HG03103 (cell line): ENCODE measurements at regions not wholly inside any gene's neighbourhood (a gene's known extent, or its start where the extent isn't known, plus 50 kb on each side); places are given as distances from the start of the nearest gene placed in this dataset.
"Not testable (repeated sequence)": the region's sequence is repeated elsewhere in the genome, so short reads cannot be mapped to it uniquely, and the experiment has no call there.

Source experiments
- ATAC-seq: cut with Tn5 transposase; IDR thresholded peaks from one replicate; pipeline ENCODE4 v1.9.1; 2021; ENCODE audit warnings: low read depth; ENCODE audit not compliant: unreplicated experiment

DNA sequence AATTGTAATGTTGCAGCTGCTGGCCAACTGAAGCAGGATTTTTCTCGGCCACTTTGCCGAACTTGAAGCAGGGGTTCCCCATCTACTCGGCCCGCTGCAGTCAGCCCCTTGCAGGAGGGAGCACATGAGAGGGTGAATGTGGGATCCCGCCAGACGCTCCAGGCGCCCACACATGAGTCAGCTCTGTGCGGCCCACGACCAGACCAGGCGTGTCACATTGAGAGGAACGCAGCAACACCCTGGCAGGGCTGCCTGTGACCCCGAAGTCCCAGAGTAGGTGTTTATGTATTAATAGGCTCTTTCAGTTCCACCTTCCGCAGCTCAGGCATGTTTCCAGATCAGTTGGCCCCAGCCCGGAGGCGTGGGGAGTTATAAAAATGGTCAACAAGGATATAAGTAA lies 344.7 kb upstream of the PABPC4L start:
- no peak for ATAC-seq

DNA sequence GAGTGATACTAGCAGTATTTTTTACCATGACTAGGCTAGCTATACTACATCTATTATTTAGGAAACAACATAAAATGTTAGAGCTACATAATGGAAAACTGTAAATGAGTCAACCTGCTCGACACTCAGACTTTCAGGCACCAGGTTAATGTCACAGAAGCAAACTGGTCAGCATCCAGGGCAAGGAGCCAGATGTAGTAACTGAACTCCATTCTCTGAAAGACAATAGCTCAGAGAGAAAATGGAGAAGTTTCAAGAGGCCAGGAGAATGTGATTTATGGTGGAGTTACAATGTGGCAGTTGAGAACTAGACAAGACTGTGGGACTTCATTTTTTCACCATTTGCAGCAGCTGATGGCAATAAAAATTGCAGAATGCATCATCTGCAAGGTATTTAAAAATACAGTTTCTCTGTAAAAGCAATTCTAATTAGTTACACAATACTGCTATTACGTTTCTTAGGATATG lies 342.7 kb upstream of the PABPC4L start:
- no peak for ATAC-seq

DNA sequence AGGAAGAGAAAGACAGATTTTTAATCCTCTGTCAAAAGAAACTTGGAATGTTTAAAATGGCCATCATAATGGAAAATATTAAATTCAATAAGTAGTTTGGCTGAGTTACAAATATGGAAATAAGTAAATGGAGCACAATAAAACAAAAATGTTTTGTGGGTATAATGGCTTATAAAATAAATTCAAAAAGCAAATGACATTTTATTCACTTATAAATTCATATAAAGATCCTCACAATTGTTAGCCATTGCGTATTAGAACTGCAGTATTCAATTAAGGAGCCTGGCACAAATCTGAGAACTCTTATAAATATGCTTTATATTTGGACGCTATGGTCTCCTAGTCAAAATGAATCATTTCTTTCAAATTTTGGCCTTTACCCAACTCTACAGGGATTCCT lies 339.0 kb upstream of the PABPC4L start:
- ATAC-seq, result no peak

DNA sequence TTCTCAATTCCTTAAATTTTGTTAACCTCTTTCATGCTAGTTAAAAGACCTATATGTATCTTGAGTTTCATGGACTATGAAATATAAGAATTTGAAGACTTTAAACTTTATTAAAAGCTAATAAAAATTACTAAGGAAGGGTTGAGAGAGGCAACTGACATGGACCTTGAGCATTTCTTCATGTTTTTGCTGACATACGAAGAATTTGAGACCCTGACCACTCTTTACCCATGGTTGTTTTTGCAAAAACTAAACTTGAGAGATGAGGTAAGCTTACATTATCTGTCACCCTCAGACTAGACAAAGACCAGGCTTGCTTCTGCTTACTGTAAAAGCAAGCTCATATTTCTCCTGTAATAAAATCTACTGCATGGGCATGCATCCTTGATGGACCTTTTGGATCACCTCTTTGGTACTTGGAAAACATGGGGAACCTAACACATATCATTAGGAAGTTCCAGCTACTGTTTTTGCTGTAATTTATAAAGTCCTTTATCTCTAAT lies 338.2 kb upstream of the PABPC4L start:
- ATAC-seq, result no peak

DNA sequence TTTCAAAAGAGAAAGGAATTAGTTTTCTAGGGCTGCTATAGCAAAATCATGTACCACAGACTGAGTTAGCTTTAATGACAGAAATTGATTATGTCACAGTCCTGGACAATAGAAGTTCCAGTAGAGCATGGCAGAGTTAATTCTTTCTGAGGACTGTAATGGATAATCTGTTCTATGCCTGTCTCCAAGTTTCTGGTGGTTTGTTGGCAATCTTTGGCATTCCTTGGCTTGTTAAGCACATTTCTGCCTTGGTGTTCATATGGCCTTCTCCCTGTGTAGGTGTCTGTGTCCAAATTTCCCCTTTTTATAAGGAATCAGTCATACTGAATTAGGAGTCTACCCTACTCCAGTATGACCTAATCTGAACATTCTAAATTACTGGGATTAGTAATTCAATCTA lies 336.1 kb upstream of the PABPC4L start:
- ATAC-seq, result no peak

DNA sequence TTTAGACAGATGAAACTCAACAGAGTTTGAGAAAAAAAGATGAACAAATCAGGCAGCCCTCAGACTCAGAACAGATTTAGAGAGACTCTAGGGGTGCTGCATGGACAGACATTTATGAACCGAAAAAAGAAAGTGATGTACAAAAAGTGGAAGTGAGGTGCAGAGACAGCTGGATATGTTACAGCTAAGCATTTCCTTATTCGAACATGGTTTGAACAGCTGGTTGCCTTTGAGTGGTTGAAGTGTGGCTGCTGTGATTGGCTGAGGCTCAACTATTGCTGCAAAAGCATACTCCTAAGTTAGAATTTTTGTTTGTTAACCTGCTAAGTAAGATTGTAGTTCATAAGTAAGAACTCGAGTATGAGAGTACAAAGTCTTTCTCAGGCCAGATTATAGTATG lies 331.5 kb upstream of the PABPC4L start:
- ATAC-seq, result no peak

DNA sequence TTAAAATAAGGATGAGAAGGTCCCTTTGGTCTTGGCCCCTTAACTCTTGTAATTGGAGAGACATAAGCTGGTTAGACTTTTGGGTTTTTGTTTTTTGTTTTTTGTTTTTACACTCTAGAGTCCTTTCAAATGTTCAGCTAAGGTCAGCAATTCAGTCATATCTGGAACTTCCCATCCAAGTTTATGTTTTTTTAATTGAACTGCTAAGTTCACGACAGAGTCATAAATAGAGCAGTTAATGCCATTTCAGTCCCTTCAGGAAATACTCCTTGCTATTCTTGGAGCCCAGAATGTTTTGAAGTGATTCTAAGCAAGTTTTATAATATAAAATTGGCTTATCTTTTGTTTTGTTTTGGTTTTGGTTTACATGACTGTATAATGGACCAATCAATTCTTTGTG lies 329.4 kb upstream of the PABPC4L start:
- no peak for ATAC-seq

DNA sequence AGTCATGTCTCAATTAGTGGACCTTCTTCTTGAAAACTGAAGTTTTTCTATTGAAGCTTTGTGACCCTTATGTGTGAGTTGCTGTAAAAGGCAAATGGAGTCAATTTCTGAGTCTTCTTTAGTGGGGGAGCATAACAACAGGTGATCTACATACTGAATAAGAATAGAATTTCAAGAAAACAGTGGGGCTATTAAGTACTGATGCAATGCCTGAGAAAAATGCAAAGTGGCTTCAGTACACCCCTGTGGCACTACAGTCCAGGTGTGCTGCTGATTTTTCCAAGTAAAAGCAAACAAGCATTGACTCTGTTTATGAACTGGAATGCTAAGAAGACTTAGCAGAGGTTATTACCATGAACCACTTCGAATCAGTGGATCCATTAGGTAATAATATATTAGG lies 328.0 kb upstream of the PABPC4L start:
- ATAC-seq, result no peak

DNA sequence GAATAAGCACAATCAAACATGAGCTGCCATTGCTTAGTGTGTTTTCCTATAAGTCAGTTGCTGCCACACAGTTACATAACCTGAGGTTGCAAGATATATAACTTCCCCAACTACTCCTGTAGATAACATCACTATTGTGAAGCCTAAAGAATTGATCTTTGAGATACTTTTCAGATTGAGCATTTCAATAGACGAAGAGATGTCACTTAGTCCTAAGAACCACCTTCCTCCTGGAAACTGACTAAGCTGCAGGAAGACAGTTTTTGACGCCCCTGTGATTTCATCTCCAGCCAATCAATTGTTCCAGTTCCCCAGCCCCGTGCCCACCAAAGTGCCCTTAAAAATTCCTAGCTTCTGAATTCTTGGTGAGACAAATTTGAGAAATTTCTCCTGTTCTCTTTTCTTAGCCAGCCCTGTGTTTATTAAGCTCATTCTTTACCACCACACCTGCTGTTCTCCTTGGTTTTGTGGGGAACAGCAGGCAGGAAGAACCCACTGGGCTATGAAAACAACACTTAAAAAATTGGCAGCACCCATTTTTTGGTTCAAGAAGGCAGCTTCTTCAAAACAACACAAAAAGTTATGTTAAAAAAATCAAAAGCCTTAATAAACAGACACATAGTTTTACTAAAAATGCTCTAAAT lies 317.1 kb upstream of the PABPC4L start:
- ATAC-seq, result no peak

DNA sequence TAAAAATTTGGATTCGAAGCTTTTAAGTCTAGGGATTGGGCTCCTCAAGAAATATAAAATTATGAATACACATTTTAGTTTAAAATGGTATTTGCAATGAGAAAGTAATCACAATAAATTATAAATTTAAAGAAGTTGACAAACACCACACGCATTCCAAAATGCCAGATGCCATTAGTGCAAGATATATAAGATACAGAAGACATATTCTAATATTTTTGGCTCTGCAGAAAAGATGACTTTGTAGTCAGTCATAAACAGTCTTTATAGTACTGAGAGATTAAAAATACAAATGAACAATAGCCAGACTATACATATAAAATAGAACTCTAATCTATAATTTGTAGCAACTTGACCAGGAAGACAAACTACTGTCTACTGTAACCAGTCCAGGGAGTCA lies 309.0 kb upstream of the PABPC4L start:
- ATAC-seq, result no peak

DNA sequence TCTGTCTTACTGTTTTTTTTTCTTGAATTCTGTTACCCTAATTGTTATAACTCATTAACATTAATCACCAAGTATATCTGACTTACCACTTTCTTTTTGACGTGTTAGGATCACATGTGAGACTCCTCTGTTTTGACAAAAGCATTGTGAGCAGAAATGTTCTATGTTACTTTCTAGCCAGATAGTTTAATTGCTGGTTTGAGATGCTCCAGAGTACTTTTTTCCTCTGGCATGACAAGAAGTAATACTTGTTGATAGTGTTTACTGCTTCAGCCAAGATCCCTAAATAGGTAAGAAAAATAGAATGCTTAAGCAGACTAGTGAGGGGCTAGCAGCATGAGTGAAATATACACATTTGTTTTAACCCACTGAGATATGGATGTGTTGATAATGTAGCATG lies 303.9 kb upstream of the PABPC4L start:
- no peak for ATAC-seq

DNA sequence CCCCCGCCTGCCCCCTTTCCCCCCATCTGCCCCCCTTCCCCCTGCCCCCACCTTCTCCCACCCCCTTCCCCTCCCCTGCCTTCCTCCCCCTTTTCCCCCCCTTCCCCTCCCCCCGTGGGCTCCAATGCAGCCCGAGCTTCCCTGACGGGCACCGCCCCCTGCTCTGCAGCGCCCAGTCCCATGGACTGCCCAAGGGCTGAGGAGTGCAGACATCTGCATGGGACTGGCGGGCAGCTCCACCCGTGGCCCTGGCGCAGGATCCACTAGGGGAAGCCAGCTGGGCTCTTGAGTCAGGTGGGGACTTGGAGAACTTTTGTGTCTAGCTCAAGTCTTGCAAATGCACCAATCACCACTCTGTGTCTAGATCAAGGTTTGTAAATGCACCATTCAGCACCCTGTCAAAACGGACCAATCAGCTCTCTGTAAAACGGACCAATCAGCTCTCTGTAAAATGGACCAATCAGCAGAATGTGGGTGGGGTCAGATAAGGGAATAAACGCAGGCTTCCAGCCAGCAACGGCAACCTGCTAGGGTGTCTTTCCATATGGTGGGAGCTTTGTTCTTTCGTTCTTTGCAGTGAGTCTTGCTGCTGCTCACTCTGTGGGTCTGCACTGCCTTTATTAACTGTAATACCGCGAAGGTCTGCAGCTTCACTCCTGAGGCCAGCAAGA lies 300.5 kb upstream of the PABPC4L start:
- ATAC-seq, result no peak

DNA sequence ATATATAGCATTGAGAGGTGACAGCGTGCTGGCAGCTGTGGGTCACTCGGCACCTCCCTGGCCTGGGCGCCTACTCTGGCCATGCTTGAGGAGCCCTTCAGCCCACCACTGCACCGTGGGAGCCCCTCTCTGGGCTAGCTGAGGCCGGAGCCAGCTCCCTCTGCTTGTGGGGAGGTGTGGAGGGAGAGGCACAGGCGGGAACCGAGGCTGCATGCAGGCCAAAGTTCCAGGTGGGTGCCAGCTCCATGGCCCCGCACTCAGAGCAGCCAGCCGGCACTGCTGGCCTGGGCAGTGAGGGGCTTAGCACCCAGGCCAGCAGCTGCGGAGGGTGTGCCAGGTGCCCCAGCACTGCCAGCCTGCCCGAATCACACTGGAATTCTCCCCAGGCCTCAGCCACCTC lies 299.9 kb upstream of the PABPC4L start:
- ATAC-seq, result not testable (repeated sequence)

DNA sequence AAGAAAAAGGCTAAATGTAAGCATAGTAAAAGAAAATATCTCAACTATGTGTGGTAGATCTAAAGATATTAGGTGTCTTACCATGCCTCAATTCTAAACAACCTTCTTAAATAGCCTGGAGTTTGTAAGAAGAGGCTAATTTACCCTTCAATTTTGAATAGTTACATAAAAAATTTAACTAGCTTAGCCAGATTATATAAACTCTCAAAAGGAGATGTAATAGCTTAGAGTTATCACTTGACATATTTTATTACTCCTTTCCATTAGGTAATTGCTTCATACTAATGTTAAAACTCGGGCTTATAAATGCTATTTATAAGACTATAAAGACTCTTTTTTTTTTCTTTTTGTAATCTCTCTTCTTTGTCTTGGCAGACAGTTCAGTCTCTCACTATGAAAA lies 297.5 kb upstream of the PABPC4L start:
- no peak for ATAC-seq

DNA sequence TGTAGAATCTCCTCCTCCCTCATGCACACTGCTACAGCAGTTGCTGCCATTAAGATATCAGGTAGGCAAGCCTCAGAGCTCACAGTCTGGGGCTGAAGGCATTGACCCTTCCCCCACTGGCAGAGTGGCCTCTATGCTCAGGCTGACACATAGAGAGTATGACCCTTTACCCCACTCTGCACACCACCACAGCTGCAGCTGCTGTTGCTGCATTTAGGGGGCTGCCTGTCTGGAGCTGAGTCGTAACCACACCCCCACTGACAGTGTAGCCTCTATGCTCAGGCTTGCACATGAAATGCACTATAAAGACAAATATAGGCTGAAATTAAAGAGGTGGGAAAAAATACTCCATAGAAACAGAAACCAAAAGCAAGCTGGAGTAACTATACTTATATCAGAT lies 289.3 kb upstream of the PABPC4L start:
- ATAC-seq, result no peak

DNA sequence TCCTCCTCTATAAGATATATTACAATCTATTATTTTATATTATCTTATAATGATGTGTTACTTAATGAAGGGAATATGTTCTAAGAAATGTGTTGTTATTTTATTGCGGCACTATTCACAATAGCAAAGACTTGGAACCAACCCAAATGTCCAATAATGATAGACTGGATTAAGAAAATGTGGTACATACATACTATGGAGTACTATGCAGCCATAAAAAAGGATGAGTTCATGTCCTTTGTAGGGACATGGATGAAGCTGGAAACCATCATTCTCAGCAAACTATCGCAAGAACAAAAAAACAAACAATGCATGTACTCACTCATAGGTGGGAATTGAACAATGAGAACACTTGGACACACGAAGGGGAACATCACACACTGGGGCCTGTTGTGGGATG lies 281.9 kb upstream of the PABPC4L start:
- not testable (repeated sequence) for ATAC-seq

DNA sequence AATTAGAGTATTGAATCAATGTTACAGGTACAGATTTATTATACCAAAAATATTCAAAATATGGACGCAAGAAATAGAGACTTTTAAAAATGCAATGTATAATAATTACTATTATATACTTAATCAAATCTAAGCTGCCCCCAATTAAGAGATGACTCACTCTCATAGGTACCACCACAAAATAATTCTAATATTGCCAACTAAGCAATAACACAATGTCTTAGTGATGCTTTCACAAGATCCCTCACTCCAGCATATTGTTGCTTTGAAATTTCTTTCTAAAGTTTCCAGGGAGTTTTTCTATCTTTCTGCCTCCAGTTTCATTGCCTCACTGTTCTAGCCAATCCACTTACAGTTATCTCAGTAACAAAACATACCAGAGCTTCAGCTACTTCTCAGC lies 270.0 kb upstream of the PABPC4L start:
- no peak for ATAC-seq

DNA sequence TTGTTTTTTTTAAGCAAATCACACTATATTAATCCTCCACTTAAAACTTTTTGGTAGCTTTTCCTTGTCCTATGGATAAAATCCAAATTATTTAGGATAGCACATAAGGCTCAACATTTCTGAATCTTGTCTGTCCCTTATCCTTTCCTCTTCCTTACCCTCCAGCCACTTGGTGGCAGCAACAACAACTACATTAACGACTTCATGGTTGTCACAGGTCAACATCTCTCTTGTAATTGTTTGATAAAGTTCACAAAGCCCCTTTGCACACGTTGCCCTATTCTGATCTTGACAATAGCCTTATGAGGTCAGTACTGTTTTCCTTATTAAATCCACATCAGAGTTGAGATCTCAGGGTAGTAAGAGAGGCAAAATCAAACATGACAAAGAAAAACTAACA lies 269.0 kb upstream of the PABPC4L start:
- ATAC-seq, result no peak

DNA sequence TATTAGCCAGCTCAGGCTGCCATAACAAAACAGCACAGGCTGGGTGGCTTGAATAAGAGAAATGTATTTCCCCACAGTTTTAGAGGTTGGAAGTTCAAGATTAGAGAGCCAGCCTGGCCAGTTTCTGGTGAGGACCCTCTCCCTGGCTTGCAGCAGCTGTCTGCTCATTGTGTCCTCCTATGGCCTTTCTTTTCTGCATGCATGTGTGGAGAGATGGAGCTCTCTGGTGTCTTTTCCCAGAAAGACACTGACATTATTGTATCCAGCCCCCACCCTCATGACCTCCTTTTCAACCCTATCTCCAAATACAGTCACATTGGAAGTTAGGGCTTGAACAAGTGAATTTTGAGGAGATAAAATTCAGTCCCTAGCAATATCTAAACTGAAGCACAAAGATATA lies 263.8 kb upstream of the PABPC4L start:
- no peak for ATAC-seq

DNA sequence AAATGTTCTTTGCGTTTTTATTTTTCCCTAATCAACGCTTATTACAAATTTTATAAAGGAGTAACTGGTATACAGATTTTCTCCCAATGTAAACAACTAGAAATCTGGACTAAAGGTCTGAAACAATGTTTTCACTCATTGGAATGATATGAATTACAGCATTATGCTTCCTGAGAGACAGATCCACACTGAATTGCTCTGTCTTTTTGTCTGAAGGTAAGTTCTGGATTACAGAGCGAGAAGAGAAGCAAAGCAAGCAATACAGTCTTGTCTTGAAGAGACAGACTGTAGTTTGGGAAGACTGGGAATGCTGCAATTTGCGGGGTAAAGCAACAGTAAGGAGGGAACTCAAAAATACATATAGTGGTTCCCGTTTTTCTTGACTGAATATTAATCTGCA lies 262.2 kb upstream of the PABPC4L start:
- ATAC-seq, result no peak

DNA sequence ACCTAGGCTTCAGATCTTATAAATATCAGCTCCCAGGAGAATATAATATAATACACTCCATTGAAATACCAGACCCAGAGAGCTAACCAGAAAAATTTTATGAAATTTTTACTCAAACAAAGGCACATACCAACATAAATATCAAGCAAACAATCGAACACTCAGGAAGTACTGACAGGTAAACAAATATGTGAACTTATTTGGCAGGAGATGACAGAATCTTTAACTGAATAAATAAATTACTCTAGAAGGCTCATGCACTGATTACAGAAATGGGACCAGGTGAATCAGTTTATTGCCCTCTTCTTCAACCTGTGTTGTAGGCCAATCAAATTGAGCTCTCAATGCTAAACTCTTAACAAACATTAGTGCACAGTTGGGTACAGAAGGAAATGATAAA lies 225.2 kb upstream of the PABPC4L start:
- no peak for ATAC-seq

DNA sequence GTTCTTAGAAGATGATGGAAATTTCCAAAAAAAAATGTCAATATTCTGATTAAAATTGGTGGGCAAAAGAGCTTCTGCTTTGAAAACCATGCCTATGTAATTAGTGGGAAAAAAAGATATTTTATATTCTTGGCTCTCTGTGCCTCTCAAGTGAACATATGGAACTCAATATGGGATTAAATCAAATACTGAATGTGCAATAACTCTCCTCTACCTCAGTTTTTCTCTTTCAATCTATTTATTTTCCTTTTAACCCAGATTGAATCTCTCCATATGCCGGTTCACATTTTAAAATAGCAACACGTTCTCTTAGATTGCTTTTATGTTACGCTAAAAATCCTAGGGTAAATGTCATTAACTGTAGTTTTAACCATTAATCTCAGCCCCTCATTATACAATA lies 224.2 kb upstream of the PABPC4L start:
- ATAC-seq, result no peak
